ENCODE measurements at regions not wholly inside any gene's neighbourhood (a gene's known extent, or its start where the extent isn't known, plus 50 kb on each side); places are given as distances from the start of the nearest gene placed in this dataset.

DNA sequence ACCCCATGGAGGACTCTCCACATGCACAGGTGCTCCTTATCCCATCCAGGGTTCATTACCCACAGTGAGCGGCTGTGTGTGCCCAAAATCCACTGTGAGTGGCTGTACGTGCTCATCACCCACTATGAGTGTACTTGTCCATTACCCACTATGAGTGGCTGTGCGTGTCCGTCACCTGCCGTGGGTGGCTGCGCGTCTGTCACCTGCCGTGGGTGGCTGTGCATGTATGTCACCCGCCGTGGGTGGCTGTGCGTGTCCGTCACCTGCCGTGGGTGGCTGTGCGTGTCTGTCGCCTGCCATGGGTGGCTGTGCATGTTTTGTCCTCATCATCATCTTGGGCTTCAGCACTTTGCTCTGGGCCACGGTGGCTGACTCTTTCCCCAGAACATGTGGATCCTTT, 78.6 kb upstream of the FN1 start:
- TF ChIP-seq YY1 (IDR thresholded peaks at IDR 0.05) (no peak), FOXA1 (IDR thresholded peaks at IDR 0.05) (no peak), SP1 (IDR thresholded peaks at IDR 0.05) (no peak), TAF1 (conservative IDR thresholded peaks at IDR 0.05) (no peak), JUND (IDR thresholded peaks at IDR 0.05) (no peak), EGR1 (IDR thresholded peaks at IDR 0.05; ENCODE audit: low read depth in 2 of 2) (no peak), FOXA2 (IDR thresholded peaks at IDR 0.05) (no peak), HNF4A (conservative IDR thresholded peaks at IDR 0.05) (no peak), HNF4G (IDR thresholded peaks at IDR 0.05) (no peak), RXRA (IDR thresholded peaks at IDR 0.05) (no peak), NR2F2 (IDR thresholded peaks at IDR 0.05) (no peak)
- TF ChIP-seq, protein P1, sequence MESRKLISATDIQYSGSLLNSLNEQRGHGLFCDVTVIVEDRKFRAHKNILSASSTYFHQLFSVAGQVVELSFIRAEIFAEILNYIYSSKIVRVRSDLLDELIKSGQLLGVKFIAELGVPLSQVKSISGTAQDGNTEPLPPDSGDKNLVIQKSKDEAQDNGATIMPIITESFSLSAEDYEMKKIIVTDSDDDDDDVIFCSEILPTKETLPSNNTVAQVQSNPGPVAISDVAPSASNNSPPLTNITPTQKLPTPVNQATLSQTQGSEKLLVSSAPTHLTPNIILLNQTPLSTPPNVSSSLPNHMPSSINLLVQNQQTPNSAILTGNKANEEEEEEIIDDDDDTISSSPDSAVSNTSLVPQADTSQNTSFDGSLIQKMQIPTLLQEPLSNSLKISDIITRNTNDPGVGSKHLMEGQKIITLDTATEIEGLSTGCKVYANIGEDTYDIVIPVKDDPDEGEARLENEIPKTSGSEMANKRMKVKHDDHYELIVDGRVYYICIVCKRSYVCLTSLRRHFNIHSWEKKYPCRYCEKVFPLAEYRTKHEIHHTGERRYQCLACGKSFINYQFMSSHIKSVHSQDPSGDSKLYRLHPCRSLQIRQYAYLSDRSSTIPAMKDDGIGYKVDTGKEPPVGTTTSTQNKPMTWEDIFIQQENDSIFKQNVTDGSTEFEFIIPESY (IDR thresholded peaks at IDR 0.05), result no peak
- TF ChIP-seq, protein P2, sequence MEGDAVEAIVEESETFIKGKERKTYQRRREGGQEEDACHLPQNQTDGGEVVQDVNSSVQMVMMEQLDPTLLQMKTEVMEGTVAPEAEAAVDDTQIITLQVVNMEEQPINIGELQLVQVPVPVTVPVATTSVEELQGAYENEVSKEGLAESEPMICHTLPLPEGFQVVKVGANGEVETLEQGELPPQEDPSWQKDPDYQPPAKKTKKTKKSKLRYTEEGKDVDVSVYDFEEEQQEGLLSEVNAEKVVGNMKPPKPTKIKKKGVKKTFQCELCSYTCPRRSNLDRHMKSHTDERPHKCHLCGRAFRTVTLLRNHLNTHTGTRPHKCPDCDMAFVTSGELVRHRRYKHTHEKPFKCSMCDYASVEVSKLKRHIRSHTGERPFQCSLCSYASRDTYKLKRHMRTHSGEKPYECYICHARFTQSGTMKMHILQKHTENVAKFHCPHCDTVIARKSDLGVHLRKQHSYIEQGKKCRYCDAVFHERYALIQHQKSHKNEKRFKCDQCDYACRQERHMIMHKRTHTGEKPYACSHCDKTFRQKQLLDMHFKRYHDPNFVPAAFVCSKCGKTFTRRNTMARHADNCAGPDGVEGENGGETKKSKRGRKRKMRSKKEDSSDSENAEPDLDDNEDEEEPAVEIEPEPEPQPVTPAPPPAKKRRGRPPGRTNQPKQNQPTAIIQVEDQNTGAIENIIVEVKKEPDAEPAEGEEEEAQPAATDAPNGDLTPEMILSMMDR (IDR thresholded peaks at IDR 0.05; ENCODE audit: low read depth, low read length, missing input control), result no peak
- TF ChIP-seq, protein P3, sequence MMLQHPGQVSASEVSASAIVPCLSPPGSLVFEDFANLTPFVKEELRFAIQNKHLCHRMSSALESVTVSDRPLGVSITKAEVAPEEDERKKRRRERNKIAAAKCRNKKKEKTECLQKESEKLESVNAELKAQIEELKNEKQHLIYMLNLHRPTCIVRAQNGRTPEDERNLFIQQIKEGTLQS (IDR thresholded peaks at IDR 0.05), result no peak
- TF ChIP-seq, protein P4, sequence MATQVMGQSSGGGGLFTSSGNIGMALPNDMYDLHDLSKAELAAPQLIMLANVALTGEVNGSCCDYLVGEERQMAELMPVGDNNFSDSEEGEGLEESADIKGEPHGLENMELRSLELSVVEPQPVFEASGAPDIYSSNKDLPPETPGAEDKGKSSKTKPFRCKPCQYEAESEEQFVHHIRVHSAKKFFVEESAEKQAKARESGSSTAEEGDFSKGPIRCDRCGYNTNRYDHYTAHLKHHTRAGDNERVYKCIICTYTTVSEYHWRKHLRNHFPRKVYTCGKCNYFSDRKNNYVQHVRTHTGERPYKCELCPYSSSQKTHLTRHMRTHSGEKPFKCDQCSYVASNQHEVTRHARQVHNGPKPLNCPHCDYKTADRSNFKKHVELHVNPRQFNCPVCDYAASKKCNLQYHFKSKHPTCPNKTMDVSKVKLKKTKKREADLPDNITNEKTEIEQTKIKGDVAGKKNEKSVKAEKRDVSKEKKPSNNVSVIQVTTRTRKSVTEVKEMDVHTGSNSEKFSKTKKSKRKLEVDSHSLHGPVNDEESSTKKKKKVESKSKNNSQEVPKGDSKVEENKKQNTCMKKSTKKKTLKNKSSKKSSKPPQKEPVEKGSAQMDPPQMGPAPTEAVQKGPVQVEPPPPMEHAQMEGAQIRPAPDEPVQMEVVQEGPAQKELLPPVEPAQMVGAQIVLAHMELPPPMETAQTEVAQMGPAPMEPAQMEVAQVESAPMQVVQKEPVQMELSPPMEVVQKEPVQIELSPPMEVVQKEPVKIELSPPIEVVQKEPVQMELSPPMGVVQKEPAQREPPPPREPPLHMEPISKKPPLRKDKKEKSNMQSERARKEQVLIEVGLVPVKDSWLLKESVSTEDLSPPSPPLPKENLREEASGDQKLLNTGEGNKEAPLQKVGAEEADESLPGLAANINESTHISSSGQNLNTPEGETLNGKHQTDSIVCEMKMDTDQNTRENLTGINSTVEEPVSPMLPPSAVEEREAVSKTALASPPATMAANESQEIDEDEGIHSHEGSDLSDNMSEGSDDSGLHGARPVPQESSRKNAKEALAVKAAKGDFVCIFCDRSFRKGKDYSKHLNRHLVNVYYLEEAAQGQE (IDR thresholded peaks at IDR 0.05), result no peak
- 96% methylated on average over 16 of the region's 16 CpGs for WGBS

More for the DNA sequence above, 78.6 kb upstream of the FN1 start:
- no peaks in the 10 kb centered on the region for H3K9me3 ChIP-seq (ENCODE audit: control insufficient read depth in 4 of 4, low read length in 3 of 4)
- H3K9ac ChIP-seq (ENCODE audit: low read depth in 1 of 2, low read length in 2 of 2), result no peak overlapping the region
- H3K36me3 ChIP-seq (ENCODE audit: control insufficient read depth in 4 of 4, insufficient read depth in 3 of 4, low read depth in 1 of 4, low read length in 3 of 4), result no peaks in the 10 kb centered on the region
- H3K4me3 ChIP-seq (ENCODE audit: low read depth in 1 of 3, low read length in 3 of 3), result no peak overlapping the region
- no peak overlapping the region for H3K27ac ChIP-seq (ENCODE audit: low read depth in 1 of 2, low read length in 2 of 2)
- DNase-seq (ENCODE audit: low spot score), result no peak
- peaks cover 2 to 8% (median 3%) of the 10 kb centered on the region in 4 donors for H3K4me1 ChIP-seq (ENCODE audit: control insufficient read depth in 4 of 4, insufficient read depth in 4 of 4, low read length in 3 of 4)
- no peaks in the 10 kb centered on the region for H3K27me3 ChIP-seq (ENCODE audit: control insufficient read depth in 4 of 4, insufficient read depth in 4 of 4, low read length in 3 of 4)

Measured in liver (tissue), 8 donors.